ENCODE measurements at regions not wholly inside any gene's neighbourhood (a gene's known extent, or its start where the extent isn't known, plus 50 kb on each side); places are given as distances from the start of the nearest gene placed in this dataset.

GRCh38 chr20:33909331-33909921, 84.3 kb upstream of the RALY start (continued):
- TF ChIP-seq MBD4 (IDR thresholded peaks at IDR 0.05; ENCODE audit: borderline replicate concordance, low read length), result 0 out of 2 replicates have a peak, but pooled peaks have one; percentile 65
- TF ChIP-seq KLF6 (CRISPR knock-in tag; IDR thresholded peaks at IDR 0.05), result peak; percentile 40; the same call in 1 of the 2 replicates
- TF ChIP-seq BHLHE40 (IDR thresholded peaks at IDR 0.05; ENCODE audit: low read length), result peak; percentile 77
- TF ChIP-seq ZNF792 (CRISPR knock-in tag; IDR thresholded peaks at IDR 0.05), result 0 out of 2 replicates have a peak, but pooled peaks have one; percentile 56
- no peak for TF ChIP-seq CREB1 (IDR thresholded peaks at IDR 0.05)
- peak; percentile 74; the same call in 1 of the 2 replicates for TF ChIP-seq CREB1 (CRISPR knock-in tag; IDR thresholded peaks at IDR 0.05)
- peak; percentile 38; the same call in 1 of the 2 replicates for TF ChIP-seq SIX4 (CRISPR knock-in tag; IDR thresholded peaks at IDR 0.05)
- peak; percentile 91 for TF ChIP-seq CHD4 (IDR thresholded peaks at IDR 0.05; ENCODE audit: borderline replicate concordance, low read length)
- 0 out of 2 replicates have a peak, but pooled peaks have one; percentile 51 for TF ChIP-seq ZNF614 (CRISPR knock-in tag; IDR thresholded peaks at IDR 0.05; ENCODE audit: borderline replicate concordance)
- 0 out of 2 replicates have a peak, but pooled peaks have one; percentile 45 for TF ChIP-seq ZXDC (CRISPR knock-in tag; IDR thresholded peaks at IDR 0.05)
- TF ChIP-seq THRA (CRISPR knock-in tag; IDR thresholded peaks at IDR 0.05; ENCODE audit: borderline replicate concordance), result peak; percentile 54; the same call in 1 of the 2 replicates
- 0 out of 2 replicates have a peak, but pooled peaks have one; percentile 20 for TF ChIP-seq ERF (CRISPR knock-in tag; IDR thresholded peaks at IDR 0.05)
- peak; percentile 48 for TF ChIP-seq HOMEZ (CRISPR knock-in tag; IDR thresholded peaks at IDR 0.05; ENCODE audit: low read depth)
- 0 out of 2 replicates have a peak, but pooled peaks have one; percentile 20 for TF ChIP-seq PPARG (CRISPR knock-in tag; conservative IDR thresholded peaks at IDR 0.05)
- peak; percentile 99 for TF ChIP-seq SOX5 (CRISPR knock-in tag; IDR thresholded peaks at IDR 0.05; ENCODE audit: borderline replicate concordance)
- TF ChIP-seq NFYC (CRISPR knock-in tag; IDR thresholded peaks at IDR 0.05), result peak; percentile 71
- peak; percentile 65 for TF ChIP-seq NFYB (CRISPR knock-in tag; IDR thresholded peaks at IDR 0.05)
- TF ChIP-seq HMGXB3 (CRISPR knock-in tag; IDR thresholded peaks at IDR 0.05; ENCODE audit: borderline replicate concordance), result peak; percentile 55; the same call in 1 of the 2 replicates
- TF ChIP-seq NCOA1 (CRISPR knock-in tag; IDR thresholded peaks at IDR 0.05), result peak; percentile 70; the same call in 1 of the 2 replicates
- no peak for TF ChIP-seq GABPB1 (CRISPR knock-in tag; IDR thresholded peaks at IDR 0.05)
- no peak for TF ChIP-seq WIZ (CRISPR knock-in tag; IDR thresholded peaks at IDR 0.05)
- peak; percentile 36; the same call in 1 of the 2 replicates for TF ChIP-seq GATAD1 (CRISPR knock-in tag; IDR thresholded peaks at IDR 0.05)
